ENCODE measurements at regions not wholly inside any gene's neighbourhood (a gene's known extent, or its start where the extent isn't known, plus 50 kb on each side); places are given as distances from the start of the nearest gene placed in this dataset.

DNA sequence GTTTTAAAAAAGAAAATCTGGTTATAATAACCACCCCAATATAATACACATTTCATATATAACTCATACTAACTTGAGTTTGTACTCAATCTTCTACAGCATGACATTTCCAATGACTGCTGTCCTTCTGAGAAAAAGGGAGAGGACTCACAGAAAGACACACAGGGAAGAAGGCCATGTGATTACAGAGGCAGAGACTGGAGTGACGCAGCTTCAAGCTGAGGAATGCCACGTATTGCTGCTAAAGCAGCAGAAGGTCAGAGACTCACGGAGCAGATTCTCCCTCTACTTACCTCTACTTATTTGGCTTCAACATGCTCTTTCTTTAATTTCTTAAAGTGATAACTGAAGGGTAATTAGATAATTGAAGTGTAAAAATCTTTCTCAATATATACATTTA is 753.5 kb upstream of the PKDCC start:
- intact Hi-C loops (cut with DNase I; ENCODE audit: low total_unique reads) = no loop called here
- Histone ChIP-seq H3K27ac (no peak overlapping the region), H3K9me3 (peaks cover 0 to 11% (median 7%) of the 10 kb centered on the region in 8 donors), H3K36me3 (no peaks in the 10 kb centered on the region), H3K4me3 (no peak overlapping the region), H3K27me3 (replicated peaks in 1 of 7) (no peaks in the 10 kb centered on the region), H3K4me1 (no peaks in the 10 kb centered on the region)
- TF ChIP-seq POLR2AphosphoS5 (IDR thresholded peaks at IDR 0.05) (no peak), POLR2A (IDR thresholded peaks at IDR 0.05) (no peak), CTCF (IDR thresholded peaks at IDR 0.05 in 8 of 11, conservative IDR thresholded peaks at IDR 0.05 in 3 of 11) (no peak)
- 67 to 90% (median 85%) methylated on average over 3 of the region's 3 CpGs for WGBS, 5 donors
- DNase-seq = no peak

GRCh38 chr2:41313082-41313481 is 734.7 kb upstream of the PKDCC start:
- no peaks in the 10 kb centered on the region for H3K36me3 ChIP-seq
- no peaks in the 10 kb centered on the region for H3K9me3 ChIP-seq
- no peak for DNase-seq
- WGBS, 5 donors = 22 to 51% (median 34%) methylated on average over 1 of the region's 1 CpG
- TF ChIP-seq POLR2AphosphoS5 (IDR thresholded peaks at IDR 0.05) (no peak), CTCF (IDR thresholded peaks at IDR 0.05 in 8 of 11, conservative IDR thresholded peaks at IDR 0.05 in 3 of 11) (no peak), POLR2A (IDR thresholded peaks at IDR 0.05) (no peak)
- H3K27me3 ChIP-seq (replicated peaks in 1 of 7) = no peaks in the 10 kb centered on the region
- intact Hi-C loops (cut with DNase I; ENCODE audit: low total_unique reads) = no loop called here
- H3K27ac ChIP-seq = no peak overlapping the region
- H3K4me3 ChIP-seq = no peak overlapping the region
- no peaks in the 10 kb centered on the region for H3K4me1 ChIP-seq

DNA sequence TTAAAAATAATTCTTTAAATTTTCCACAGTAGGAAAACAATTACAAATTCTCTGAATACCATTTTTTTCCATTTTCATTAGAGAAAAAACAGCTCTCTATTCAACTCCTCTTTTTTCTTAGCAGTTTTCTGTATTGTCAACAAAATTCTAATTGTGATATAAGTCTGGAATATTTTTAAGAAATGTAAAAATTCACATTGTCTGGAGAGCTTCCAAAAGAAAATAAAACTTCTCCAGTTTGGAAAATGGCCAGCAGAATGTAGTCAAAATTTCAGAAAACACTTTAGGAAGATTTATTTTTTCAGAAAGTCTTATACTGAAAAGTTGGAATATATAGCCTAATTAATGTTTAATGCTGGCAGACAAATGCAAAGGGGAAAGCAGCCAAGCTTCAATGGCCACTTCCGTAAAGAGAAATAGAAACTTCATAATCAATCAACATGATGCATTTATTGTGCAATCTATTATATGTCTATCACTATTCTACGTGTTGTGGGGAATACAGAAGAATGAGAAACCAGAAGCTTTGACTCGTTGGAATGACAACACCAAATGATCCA is 733.2 kb upstream of the PKDCC start:
- H3K27ac ChIP-seq = no peak overlapping the region
- no peaks in the 10 kb centered on the region for H3K4me1 ChIP-seq
- intact Hi-C loops (cut with DNase I; ENCODE audit: low total_unique reads) = no loop called here
- DNase-seq = no peak
- 36 to 67% (median 47%) methylated on average over 3 of the region's 3 CpGs for WGBS, 5 donors
- no peaks in the 10 kb centered on the region for H3K9me3 ChIP-seq
- no peaks in the 10 kb centered on the region for H3K27me3 ChIP-seq (replicated peaks in 1 of 7)
- H3K4me3 ChIP-seq = no peak overlapping the region
- H3K36me3 ChIP-seq = no peaks in the 10 kb centered on the region
- TF ChIP-seq CTCF (IDR thresholded peaks at IDR 0.05 in 8 of 11, conservative IDR thresholded peaks at IDR 0.05 in 3 of 11) = no peak
- no peak for TF ChIP-seq POLR2A (IDR thresholded peaks at IDR 0.05)
- TF ChIP-seq POLR2AphosphoS5 (IDR thresholded peaks at IDR 0.05) = no peak

DNA sequence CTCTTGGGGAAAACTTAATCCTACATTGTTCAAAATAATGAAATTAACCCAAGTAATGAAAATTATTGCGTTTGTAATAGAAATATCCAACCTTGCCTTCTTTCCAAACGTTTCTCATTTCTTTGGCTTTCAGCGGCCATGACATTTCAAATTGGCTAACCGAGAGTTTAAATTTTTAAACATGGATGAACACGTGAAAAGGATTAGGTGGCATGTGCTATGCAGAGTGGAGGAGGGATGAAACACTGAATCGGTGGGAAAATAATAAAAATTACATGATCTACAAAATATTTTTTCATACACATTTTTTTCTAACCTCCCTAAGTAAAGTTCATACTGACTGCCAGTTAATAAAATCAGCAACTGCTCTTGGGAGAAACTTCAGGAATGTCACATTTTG is 728.4 kb upstream of the PKDCC start:
- Histone ChIP-seq H3K36me3 (no peaks in the 10 kb centered on the region), H3K9me3 (no peaks in the 10 kb centered on the region), H3K27ac (no peak overlapping the region), H3K4me1 (no peaks in the 10 kb centered on the region), H3K4me3 (no peak overlapping the region), H3K27me3 (replicated peaks in 1 of 7) (no peaks in the 10 kb centered on the region)
- TF ChIP-seq CTCF (IDR thresholded peaks at IDR 0.05 in 8 of 11, conservative IDR thresholded peaks at IDR 0.05 in 3 of 11) = no peak
- no peak for DNase-seq
- intact Hi-C loops (cut with DNase I; ENCODE audit: low total_unique reads) = no loop called here
- 82 to 94% (median 84%) methylated on average over 6 of the region's 6 CpGs for WGBS, 5 donors
